ENCODE measurements at regions not wholly inside any gene's neighbourhood (a gene's known extent, or its start where the extent isn't known, plus 50 kb on each side); places are given as distances from the start of the nearest gene placed in this dataset.

GRCh38 chr9:118521261-118521660 is 817.1 kb downstream of the TLR4 start:
- Histone ChIP-seq H3K36me3 (no peaks in the 10 kb centered on the region), H3K9ac (no peak overlapping the region), H3K27me3 (no peaks in the 10 kb centered on the region), H3F3A (ENCODE audit: low read depth) (no peaks in the 10 kb centered on the region), H4K20me1 (ENCODE audit: low read depth) (no peaks in the 10 kb centered on the region), H2AFZ (replicated peaks) (no peak overlapping the region), H3K4me3 (no peak overlapping the region), H3K9me3 (ENCODE audit: low read depth) (no peaks in the 10 kb centered on the region), H3K27ac (no peak overlapping the region), H3K79me2 (ENCODE audit: low read depth) (no peaks in the 10 kb centered on the region), H3K4me1 (no peaks in the 10 kb centered on the region), H3K4me2 (no peak overlapping the region)
- H3K4me3 Mint-ChIP-seq, result no peak overlapping the region
- TF ChIP-seq EZH2 (IDR thresholded peaks at IDR 0.05) (no peak), EZH2phosphoT487 (IDR thresholded peaks at IDR 0.05) (no peak), CTCF (IDR thresholded peaks at IDR 0.05) (no peak)
- no peak for DNase-seq (ENCODE audit: low spot score)
- H3K36me3 Mint-ChIP-seq, result no peaks in the 10 kb centered on the region
- no peak overlapping the region for H3K27ac Mint-ChIP-seq
- no peaks in the 10 kb centered on the region for H3K4me1 Mint-ChIP-seq
- H3K9me3 Mint-ChIP-seq, result peaks cover 2% of the 10 kb centered on the region
- H3K27me3 Mint-ChIP-seq (ENCODE audit: insufficient read depth, low read depth), result peaks cover 2% of the 10 kb centered on the region

GRCh38 chr9:118522093-118523028 is 818.2 kb downstream of the TLR4 start:
- no peaks in the 10 kb centered on the region for H3K79me2 ChIP-seq (ENCODE audit: low read depth)
- H3K27ac ChIP-seq, result no peak overlapping the region
- no peak for TF ChIP-seq EZH2 (IDR thresholded peaks at IDR 0.05)
- TF ChIP-seq CTCF (IDR thresholded peaks at IDR 0.05), result peak; percentile 79
- Mint-ChIP-seq H3K4me3 (no peak overlapping the region), H3K27ac (no peak overlapping the region), H3K36me3 (no peaks in the 10 kb centered on the region), H3K4me1 (no peaks in the 10 kb centered on the region), H3K9me3 (peaks cover 2% of the 10 kb centered on the region), H3K27me3 (ENCODE audit: insufficient read depth, low read depth) (peaks cover 2% of the 10 kb centered on the region)
- no peaks in the 10 kb centered on the region for H3K4me1 ChIP-seq
- H3K4me3 ChIP-seq, result no peak overlapping the region
- H3K9me3 ChIP-seq (ENCODE audit: low read depth), result no peaks in the 10 kb centered on the region
- H3K9ac ChIP-seq, result no peak overlapping the region
- peak; percentile 84 for DNase-seq (ENCODE audit: low spot score)
- H2AFZ ChIP-seq (replicated peaks), result no peak overlapping the region
- H3F3A ChIP-seq (ENCODE audit: low read depth), result no peaks in the 10 kb centered on the region
- H3K27me3 ChIP-seq, result no peaks in the 10 kb centered on the region
- H4K20me1 ChIP-seq (ENCODE audit: low read depth), result no peaks in the 10 kb centered on the region
- H3K36me3 ChIP-seq, result no peaks in the 10 kb centered on the region
- H3K4me2 ChIP-seq, result no peak overlapping the region

- Histone ChIP-seq H3K4me1 (no peaks in the 10 kb centered on the region), H2AFZ (replicated peaks) (no peak overlapping the region), H3K4me2 (no peak overlapping the region), H3F3A (ENCODE audit: low read depth) (no peaks in the 10 kb centered on the region), H3K4me3 (no peak overlapping the region), H3K79me2 (ENCODE audit: low read depth) (no peaks in the 10 kb centered on the region), H3K36me3 (no peaks in the 10 kb centered on the region), H3K9ac (no peak overlapping the region), H3K27me3 (no peaks in the 10 kb centered on the region), H3K9me3 (ENCODE audit: low read depth) (no peaks in the 10 kb centered on the region), H4K20me1 (ENCODE audit: low read depth) (no peaks in the 10 kb centered on the region), H3K27ac (no peak overlapping the region)
- Mint-ChIP-seq H3K9me3 (peaks cover 2% of the 10 kb centered on the region), H3K4me3 (no peak overlapping the region), H3K4me1 (no peaks in the 10 kb centered on the region), H3K36me3 (no peaks in the 10 kb centered on the region), H3K27ac (no peak overlapping the region), H3K27me3 (ENCODE audit: insufficient read depth, low read depth) (no peaks in the 10 kb centered on the region)
- no peak for TF ChIP-seq EZH2phosphoT487 (IDR thresholded peaks at IDR 0.05)
- no peak for TF ChIP-seq EZH2 (IDR thresholded peaks at IDR 0.05)
- no peak for TF ChIP-seq CTCF (IDR thresholded peaks at IDR 0.05)
- DNase-seq (ENCODE audit: low spot score), result no peak
These were observed 823.1 kb downstream of the TLR4 start for GRCh38 chr9:118527261-118527660.
